ENCODE measurements at regions not wholly inside any gene's neighbourhood (a gene's known extent, or its start where the extent isn't known, plus 50 kb on each side); places are given as distances from the start of the nearest gene placed in this dataset.

GRCh38 chr4:107261241-107261874 lies 225.2 kb upstream of the DKK2 start:
- no peaks in the 10 kb centered on the region for H3K27me3 Mint-ChIP-seq (ENCODE audit: insufficient read depth, low read depth, poor library complexity)
- Histone ChIP-seq H3K36me3 (ENCODE audit: insufficient read depth) (no peaks in the 10 kb centered on the region), H4K20me1 (replicated peaks; ENCODE audit: insufficient read depth) (no peaks in the 10 kb centered on the region), H3K27me3 (ENCODE audit: insufficient read depth) (no peaks in the 10 kb centered on the region), H3K4me2 (no peak overlapping the region), H3K79me2 (replicated peaks; ENCODE audit: insufficient read depth) (no peaks in the 10 kb centered on the region), H2AFZ (no peak overlapping the region), H3K4me3 (no peak overlapping the region), H3K27ac (ENCODE audit: low read depth) (no peak overlapping the region), H3K9me2 (ENCODE audit: insufficient read depth) (no peaks in the 10 kb centered on the region), H3K4me1 (ENCODE audit: insufficient read depth) (no peaks in the 10 kb centered on the region), H3F3A (replicated peaks; ENCODE audit: low read depth) (no peaks in the 10 kb centered on the region)
- H3K4me1 Mint-ChIP-seq = peaks cover 6% of the 10 kb centered on the region
- no peak overlapping the region for H3K27ac Mint-ChIP-seq
- DNase-seq (ENCODE audit: low spot score) (no peak), ATAC-seq (no peak)
- TF ChIP-seq JUNB (IDR thresholded peaks at IDR 0.05; ENCODE audit: unreplicated experiment) (no peak), ZNF331 (CRISPR knock-in tag; IDR thresholded peaks at IDR 0.05; ENCODE audit: low read depth) (no peak), ZNF114 (CRISPR knock-in tag; IDR thresholded peaks at IDR 0.05) (no peak), ZNF462 (CRISPR knock-in tag; IDR thresholded peaks at IDR 0.05) (no peak), EZH2phosphoT487 (IDR thresholded peaks at IDR 0.05; ENCODE audit: unreplicated experiment) (no peak)
- TF ChIP-seq, protein P1, sequence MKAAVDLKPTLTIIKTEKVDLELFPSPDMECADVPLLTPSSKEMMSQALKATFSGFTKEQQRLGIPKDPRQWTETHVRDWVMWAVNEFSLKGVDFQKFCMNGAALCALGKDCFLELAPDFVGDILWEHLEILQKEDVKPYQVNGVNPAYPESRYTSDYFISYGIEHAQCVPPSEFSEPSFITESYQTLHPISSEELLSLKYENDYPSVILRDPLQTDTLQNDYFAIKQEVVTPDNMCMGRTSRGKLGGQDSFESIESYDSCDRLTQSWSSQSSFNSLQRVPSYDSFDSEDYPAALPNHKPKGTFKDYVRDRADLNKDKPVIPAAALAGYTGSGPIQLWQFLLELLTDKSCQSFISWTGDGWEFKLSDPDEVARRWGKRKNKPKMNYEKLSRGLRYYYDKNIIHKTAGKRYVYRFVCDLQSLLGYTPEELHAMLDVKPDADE (IDR thresholded peaks at IDR 0.05) = no peak
- H3K36me3 Mint-ChIP-seq (ENCODE audit: low read depth) = no peaks in the 10 kb centered on the region
- no peak overlapping the region for H3K4me3 Mint-ChIP-seq
- H3K9me3 Mint-ChIP-seq = no peaks in the 10 kb centered on the region

Measured in GM23338 (cell line).